ENCODE measurements at regions not wholly inside any gene's neighbourhood (a gene's known extent, or its start where the extent isn't known, plus 50 kb on each side); places are given as distances from the start of the nearest gene placed in this dataset.

DNA sequence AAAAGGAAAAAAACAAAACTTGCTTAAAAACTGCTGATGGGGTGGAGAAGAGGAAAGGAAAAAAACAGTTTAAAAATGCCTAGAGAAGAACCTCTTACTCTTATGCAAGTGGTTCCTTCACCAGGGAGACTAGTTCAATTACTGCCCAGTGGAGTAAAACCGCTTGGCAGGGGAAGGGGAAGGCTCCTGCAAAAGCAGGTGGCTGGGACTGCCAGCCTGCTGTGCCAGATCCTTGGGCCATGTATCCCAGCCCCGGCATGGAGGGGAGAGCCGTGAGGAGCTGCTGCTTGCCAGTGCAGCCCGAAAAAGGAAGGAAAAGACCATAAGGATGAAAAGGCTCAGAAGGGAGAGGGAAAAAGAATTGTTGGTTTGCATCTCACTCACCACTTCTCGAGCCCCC, 123.0 kb downstream of the FSCB start:
- CTCF ChIA-PET = no interaction called here
- Histone ChIP-seq H3K4me3 (ENCODE audit: low read depth in 2 of 2, low read length in 1 of 2) (no peak overlapping the region), H3K4me1 (ENCODE audit: control insufficient read depth in 1 of 2, insufficient read depth in 2 of 2, low read depth in 1 of 2, low read length in 1 of 2) (no peaks in the 10 kb centered on the region), H3K36me3 (replicated peaks in 1 of 2; ENCODE audit: control insufficient read depth in 1 of 2, insufficient read depth in 2 of 2, low read length in 1 of 2) (no peaks in the 10 kb centered on the region), H3K9ac (no peak overlapping the region), H3F3A (replicated peaks; ENCODE audit: insufficient read depth) (no peaks in the 10 kb centered on the region), H3K27ac (ENCODE audit: low read depth in 2 of 2, low read length in 1 of 2) (no peak overlapping the region), H3K9me3 (no peaks in the 10 kb centered on the region), H2AFZ (ENCODE audit: low read depth) (no peak overlapping the region), H3K27me3 (ENCODE audit: insufficient read depth) (no peaks in the 10 kb centered on the region), H3K79me2 (ENCODE audit: insufficient read depth) (no peaks in the 10 kb centered on the region), H3K4me2 (no peak overlapping the region), H4K20me1 (ENCODE audit: insufficient read depth) (no peaks in the 10 kb centered on the region), H3K9me2 (no peaks in the 10 kb centered on the region)
- no peak for TF ChIP-seq PBX3 (IDR thresholded peaks at IDR 0.05)
- no peak for TF ChIP-seq MEF2A (IDR thresholded peaks at IDR 0.05; ENCODE audit: borderline replicate concordance, low read depth)
- TF ChIP-seq SMC3 (IDR thresholded peaks at IDR 0.05; ENCODE audit: low read depth, low read length) = no peak
- TF ChIP-seq CHD2 (IDR thresholded peaks at IDR 0.05; ENCODE audit: low read length, partially characterized antibody) = no peak
- no peak for TF ChIP-seq ZBTB33 (IDR thresholded peaks at IDR 0.05; ENCODE audit: borderline replicate concordance, low read depth)
- TF ChIP-seq POLR2AphosphoS5 (IDR thresholded peaks at IDR 0.05; ENCODE audit: low read depth, low read length) = no peak
- no peak for TF ChIP-seq RXRA (IDR thresholded peaks at IDR 0.05; ENCODE audit: borderline replicate concordance, low read depth)
- no peak for TF ChIP-seq FOXJ3 (CRISPR knock-in tag; IDR thresholded peaks at IDR 0.05)
- TF ChIP-seq ELF1 (IDR thresholded peaks at IDR 0.05) = no peak
- no peak for TF ChIP-seq TEAD4 (IDR thresholded peaks at IDR 0.05; ENCODE audit: borderline replicate concordance, insufficient read depth)
- TF ChIP-seq FOSL2 (IDR thresholded peaks at IDR 0.05; ENCODE audit: borderline replicate concordance, low read depth) = no peak
- no peak for TF ChIP-seq USF2 (IDR thresholded peaks at IDR 0.05; ENCODE audit: borderline replicate concordance, low read depth, low read length)
- TF ChIP-seq REST (IDR thresholded peaks at IDR 0.05; ENCODE audit: low read depth, low read length) = no peak
- TF ChIP-seq MXI1 (IDR thresholded peaks at IDR 0.05; ENCODE audit: low read depth, low read length) = no peak
- no peak for TF ChIP-seq YY1 (IDR thresholded peaks at IDR 0.05; ENCODE audit: low read depth)
- TF ChIP-seq, protein P1, sequence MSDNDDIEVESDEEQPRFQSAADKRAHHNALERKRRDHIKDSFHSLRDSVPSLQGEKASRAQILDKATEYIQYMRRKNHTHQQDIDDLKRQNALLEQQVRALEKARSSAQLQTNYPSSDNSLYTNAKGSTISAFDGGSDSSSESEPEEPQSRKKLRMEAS (IDR thresholded peaks at IDR 0.05; ENCODE audit: low read depth) = no peak
- TF ChIP-seq EP300 (IDR thresholded peaks at IDR 0.05; ENCODE audit: borderline replicate concordance in 1 of 2, low read depth in 1 of 2, low read length in 1 of 2) = no peak
- TF ChIP-seq NFIC (IDR thresholded peaks at IDR 0.05; ENCODE audit: borderline replicate concordance) = no peak
- TF ChIP-seq RCOR1 (IDR thresholded peaks at IDR 0.05; ENCODE audit: low read length) = no peak
- TF ChIP-seq TAF1 (IDR thresholded peaks at IDR 0.05; ENCODE audit: borderline replicate concordance, low read depth, low read length) = no peak
- peak; percentile 0 for DNase-seq
- POLR2A ChIA-PET = no interaction called here
- WGBS (ENCODE audit: low lambda C conversion rate) = 4% methylated on average over 3 of the region's 5 CpGs

All from SK-N-SH (cell line).